ENCODE measurements at regions not wholly inside any gene's neighbourhood (a gene's known extent, or its start where the extent isn't known, plus 50 kb on each side); places are given as distances from the start of the nearest gene placed in this dataset.

- Histone ChIP-seq H3K4me3 (ENCODE audit: low read depth, low read length) (no peak overlapping the region), H3K27me3 (ENCODE audit: control insufficient read depth, insufficient read depth, low read length) (no peaks in the 10 kb centered on the region), H3K9me3 (ENCODE audit: control insufficient read depth, insufficient read depth, low read length) (peaks cover 1% of the 10 kb centered on the region; the same call in 1 of the 2 replicates), H3K27ac (ENCODE audit: low read depth, low read length) (no peak overlapping the region)
- TF ChIP-seq CTCF (IDR thresholded peaks at IDR 0.05; ENCODE audit: low read depth, low read length), result no peak
- ChIA-PET POLR2A (interaction anchor here (0.7 kb wide), 1 partner anchor 356 kb away, joined by 4 read pairs; no protein-coding TSS in a partner anchor), CTCF (no interaction called here)
- DNase-seq (ENCODE audit: low read depth, low spot score), result no peak
These were observed 87.8 kb upstream of the FNDC3B start for GRCh38 chr3:171951597-171951996.

- Histone ChIP-seq H3K27ac (ENCODE audit: low read depth, low read length) (no peak overlapping the region), H3K27me3 (ENCODE audit: control insufficient read depth, insufficient read depth, low read length) (no peaks in the 10 kb centered on the region), H3K4me3 (ENCODE audit: low read depth, low read length) (no peak overlapping the region), H3K9me3 (ENCODE audit: control insufficient read depth, insufficient read depth, low read length) (no peaks in the 10 kb centered on the region)
- no peak for DNase-seq (ENCODE audit: low read depth, low spot score)
- TF ChIP-seq CTCF (IDR thresholded peaks at IDR 0.05; ENCODE audit: low read depth, low read length), result no peak
- CTCF ChIA-PET, result interaction anchor here (0.9 to 1.3 kb wide), 3 partner anchors 181 to 308 kb away, joined by 3 read pairs; no protein-coding TSS in a partner anchor
- POLR2A ChIA-PET, result interaction anchor here (0.6 kb wide), 2 partner anchors 34 to 85 kb away, joined by 3 to 4 read pairs; no protein-coding TSS in a partner anchor
These were observed 85.9 kb upstream of the FNDC3B start for GRCh38 chr3:171953301-171954022.

- ChIA-PET CTCF (interaction anchor here (1.3 kb wide), 1 partner anchor 309 kb away, joined by 3 read pairs; no protein-coding TSS in a partner anchor), POLR2A (interaction anchor here (0.6 kb wide), 1 partner anchor 153 kb away, joined by 3 read pairs; no protein-coding TSS in a partner anchor)
- TF ChIP-seq CTCF (IDR thresholded peaks at IDR 0.05; ENCODE audit: low read depth, low read length), result no peak
- Histone ChIP-seq H3K27ac (ENCODE audit: low read depth, low read length) (no peak overlapping the region), H3K9me3 (ENCODE audit: control insufficient read depth, insufficient read depth, low read length) (no peaks in the 10 kb centered on the region), H3K4me3 (ENCODE audit: low read depth, low read length) (no peak overlapping the region), H3K27me3 (ENCODE audit: control insufficient read depth, insufficient read depth, low read length) (no peaks in the 10 kb centered on the region)
- no peak for DNase-seq (ENCODE audit: low read depth, low spot score)
These were observed 84.5 kb upstream of the FNDC3B start for GRCh38 chr3:171954690-171955383.

- CTCF ChIA-PET, result interaction anchor here (0.5 to 2.1 kb wide), 3 partner anchors 80 to 421 kb away, joined by 3 to 8 read pairs (median 5); no protein-coding TSS in a partner anchor
These were observed 83.8 kb upstream of the FNDC3B start for GRCh38 chr3:171955598-171955997.

More at GRCh38 chr3:171955598-171955997, 83.8 kb upstream of the FNDC3B start:
- no peaks in the 10 kb centered on the region for H3K27me3 ChIP-seq (ENCODE audit: control insufficient read depth, insufficient read depth, low read length)
- POLR2A ChIA-PET, result no interaction called here
- no peak overlapping the region for H3K27ac ChIP-seq (ENCODE audit: low read depth, low read length)
- H3K9me3 ChIP-seq (ENCODE audit: control insufficient read depth, insufficient read depth, low read length), result no peaks in the 10 kb centered on the region
- H3K4me3 ChIP-seq (ENCODE audit: low read depth, low read length), result no peak overlapping the region
- no peak for TF ChIP-seq CTCF (IDR thresholded peaks at IDR 0.05; ENCODE audit: low read depth, low read length)
- DNase-seq (ENCODE audit: low read depth, low spot score), result no peak

Measured in AG04450 (cell line).